ENCODE measurements at regions not wholly inside any gene's neighbourhood (a gene's known extent, or its start where the extent isn't known, plus 50 kb on each side); places are given as distances from the start of the nearest gene placed in this dataset.

DNA sequence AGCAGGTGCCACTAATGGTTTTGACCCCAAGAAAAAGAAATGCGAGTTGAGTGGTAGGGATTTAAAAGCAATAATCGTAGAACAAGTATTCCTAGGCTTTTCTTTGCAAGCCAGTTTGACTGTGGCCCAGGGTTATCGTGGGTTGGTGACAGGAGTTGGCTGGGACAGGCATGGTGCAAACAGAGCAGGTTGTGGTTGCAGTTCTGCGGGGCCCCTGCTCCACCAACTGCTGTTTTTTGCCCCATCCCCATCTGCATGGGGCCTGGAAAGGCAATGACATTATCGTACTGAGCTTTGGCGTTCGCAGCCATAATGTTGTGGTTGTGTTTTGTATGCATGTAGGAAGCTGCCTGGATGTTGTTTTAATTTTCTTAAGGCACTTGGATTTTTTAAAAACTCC lies 274.0 kb downstream of the TSN start:
- TF ChIP-seq, protein P1, sequence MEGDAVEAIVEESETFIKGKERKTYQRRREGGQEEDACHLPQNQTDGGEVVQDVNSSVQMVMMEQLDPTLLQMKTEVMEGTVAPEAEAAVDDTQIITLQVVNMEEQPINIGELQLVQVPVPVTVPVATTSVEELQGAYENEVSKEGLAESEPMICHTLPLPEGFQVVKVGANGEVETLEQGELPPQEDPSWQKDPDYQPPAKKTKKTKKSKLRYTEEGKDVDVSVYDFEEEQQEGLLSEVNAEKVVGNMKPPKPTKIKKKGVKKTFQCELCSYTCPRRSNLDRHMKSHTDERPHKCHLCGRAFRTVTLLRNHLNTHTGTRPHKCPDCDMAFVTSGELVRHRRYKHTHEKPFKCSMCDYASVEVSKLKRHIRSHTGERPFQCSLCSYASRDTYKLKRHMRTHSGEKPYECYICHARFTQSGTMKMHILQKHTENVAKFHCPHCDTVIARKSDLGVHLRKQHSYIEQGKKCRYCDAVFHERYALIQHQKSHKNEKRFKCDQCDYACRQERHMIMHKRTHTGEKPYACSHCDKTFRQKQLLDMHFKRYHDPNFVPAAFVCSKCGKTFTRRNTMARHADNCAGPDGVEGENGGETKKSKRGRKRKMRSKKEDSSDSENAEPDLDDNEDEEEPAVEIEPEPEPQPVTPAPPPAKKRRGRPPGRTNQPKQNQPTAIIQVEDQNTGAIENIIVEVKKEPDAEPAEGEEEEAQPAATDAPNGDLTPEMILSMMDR (IDR thresholded peaks at IDR 0.05): no peak
- no peak for TF ChIP-seq EP300 (IDR thresholded peaks at IDR 0.05)
- no peak for TF ChIP-seq POLR2A (IDR thresholded peaks at IDR 0.05)

All from ovary (tissue), 3 donors.